Adrenal gland (tissue), 9 donors: ENCODE measurements at regions not wholly inside any gene's neighbourhood (a gene's known extent, or its start where the extent isn't known, plus 50 kb on each side); places are given as distances from the start of the nearest gene placed in this dataset.
"Not testable (repeated sequence)": the region's sequence is repeated elsewhere in the genome, so short reads cannot be mapped to it uniquely, and the experiment has no call there.

ENCODE experiments used
- DNase-seq, 7 donors: peaks; one replicate each; pipeline ENCODE4 v3.0.0-alpha.2; 2019 to 2020
- H3K27ac ChIP-seq, 5 donors: fragments of 200-600 bp; sonication (generic) in 4 of 5; 1 replicate in 3 of 5; 2 replicates in 2 of 5; pipeline versions ENCODE4 v1.5.1 to v1.8.0; 2016 to 2020; ENCODE audit warnings: mild to moderate bottlenecking in 1 of 5
- H3K27me3 ChIP-seq: fragments of 200-600 bp; 2 replicates; pipeline ENCODE4 v1.8.0; 2021
- H3K36me3 ChIP-seq, 2 donors: fragments of 200-600 bp; replicated peaks in 1 of 2; 1 replicate in 1 of 2; 2 replicates in 1 of 2; pipeline versions ENCODE4 v1.5.1 to v1.8.0; 2018 to 2022
- H3K4me1 ChIP-seq, 2 donors: fragments of 200-600 bp; replicated peaks in 1 of 2; 1 replicate in 1 of 2; 2 replicates in 1 of 2; pipeline versions ENCODE4 v1.5.1 to v1.8.0; 2018 to 2021
- H3K4me3 ChIP-seq, 4 donors: fragments of 200-600 bp; sonication (generic) in 3 of 4; one replicate each; pipeline ENCODE4 v1.5.1; 2016 to 2018
- H3K9me3 ChIP-seq, 3 donors: fragments of 200-600 bp; sonication (generic) in 1 of 3; replicated peaks in 1 of 3; 1 replicate in 2 of 3; 2 replicates in 1 of 3; pipeline versions ENCODE4 v1.5.1 to v1.8.0; 2016 to 2021
- POLR2A ChIP-seq, 2 donors: fragments of 450-650 bp; IDR thresholded peaks; one replicate each; pipeline ENCODE4 v1.6.1; 2017; ENCODE audit warnings: antibody characterized with exemption in 2 of 2, mild to moderate bottlenecking in 2 of 2, moderate library complexity in 1 of 2
- WGBS, 4 donors: extraction: QIAGEN DNeasy Blood & Tissue Kit in 2 of 4; methylation state at CpG; one replicate each; pipeline versions ENCODE4 v1.1.5 to v1.1.7; 2013 to 2017; 5-methylcytosine and 5-hydroxymethylcytosine counted together
- intact Hi-C, 2 donors: fragments of 100-400 bp; cut with DNase I; formaldehyde crosslinking; loops; one replicate each; pipeline versions ENCODE4 v1.14.1 to v1.15.0; 2022 to 2023
- TF ChIP-seq, protein P1 (sequence below), 6 experiments: fragments of 450-650 bp in 4 of 6; fragments of 200-600 bp in 2 of 6; sonication (generic) in 1 of 6; IDR thresholded peaks; 1 replicate in 5 of 6; 2 replicates in 1 of 6; pipeline versions ENCODE4 v1.5.1 to v1.8.0; 2016 to 2021; ENCODE audit warnings: antibody characterized with exemption in 6 of 6, mild to moderate bottlenecking in 2 of 6, moderate library complexity in 1 of 6
- donor health status: healthy with polysubstance abuse.
- donor health status: Bipolar disorder and iron deficiency.
- donor health status: DM: yes; HTN: yes; CAD: no.
- donor health status: DM: no; HTN: no; CAD: no.
- donor health status: DM: no; HTN: no; CAD: no.

DNA sequence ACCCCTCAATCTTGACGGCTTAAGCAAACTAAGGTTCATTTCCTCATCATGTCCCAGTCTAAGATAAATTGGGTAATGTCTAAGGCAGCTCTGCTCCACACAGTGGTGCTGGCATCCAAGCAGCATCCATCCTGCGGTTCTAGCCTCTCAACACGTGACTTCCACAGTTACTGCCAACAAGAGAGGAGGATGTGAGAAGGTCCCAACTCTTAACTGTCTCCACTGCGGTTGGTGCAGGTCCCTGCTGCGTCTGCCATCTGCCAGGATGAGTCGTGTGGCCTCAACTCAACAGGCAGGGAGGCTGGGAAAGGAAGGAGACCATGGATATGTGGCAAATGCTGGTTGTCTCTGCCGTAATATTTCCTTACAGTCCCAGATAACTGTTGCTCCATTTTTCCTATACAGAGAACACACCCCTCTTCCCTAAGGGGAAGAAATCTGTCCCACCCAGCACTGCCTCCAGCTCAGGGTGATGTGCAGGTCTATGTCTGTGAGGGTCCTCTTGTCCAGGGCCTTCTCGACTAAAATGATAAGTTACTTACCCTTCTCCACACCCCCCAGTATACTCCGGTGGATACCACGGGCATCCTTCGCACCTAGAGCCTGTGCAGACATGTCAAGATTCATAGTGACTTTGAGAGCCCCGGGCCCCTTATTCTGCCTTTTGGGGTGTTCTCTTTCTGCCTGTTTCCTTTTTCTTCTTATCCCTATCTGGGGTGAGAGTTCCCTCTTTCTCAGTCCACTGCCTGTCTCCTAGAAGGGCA, 64.7 kb downstream of the KCNJ18 start:
- H3K27me3 ChIP-seq = no peaks in the 10 kb centered on the region
- no peaks in the 10 kb centered on the region for H3K4me1 ChIP-seq
- WGBS, 4 donors = 70 to 74% (median 71%) methylated on average over 9 to 12 of the region's 12 CpGs
- no peak overlapping the region for H3K27ac ChIP-seq
- H3K4me3 ChIP-seq = no peak overlapping the region
- intact Hi-C loops = no loop called here
- H3K36me3 ChIP-seq = no peaks in the 10 kb centered on the region
- H3K9me3 ChIP-seq = no peaks in the 10 kb centered on the region
- TF ChIP-seq, protein P1, sequence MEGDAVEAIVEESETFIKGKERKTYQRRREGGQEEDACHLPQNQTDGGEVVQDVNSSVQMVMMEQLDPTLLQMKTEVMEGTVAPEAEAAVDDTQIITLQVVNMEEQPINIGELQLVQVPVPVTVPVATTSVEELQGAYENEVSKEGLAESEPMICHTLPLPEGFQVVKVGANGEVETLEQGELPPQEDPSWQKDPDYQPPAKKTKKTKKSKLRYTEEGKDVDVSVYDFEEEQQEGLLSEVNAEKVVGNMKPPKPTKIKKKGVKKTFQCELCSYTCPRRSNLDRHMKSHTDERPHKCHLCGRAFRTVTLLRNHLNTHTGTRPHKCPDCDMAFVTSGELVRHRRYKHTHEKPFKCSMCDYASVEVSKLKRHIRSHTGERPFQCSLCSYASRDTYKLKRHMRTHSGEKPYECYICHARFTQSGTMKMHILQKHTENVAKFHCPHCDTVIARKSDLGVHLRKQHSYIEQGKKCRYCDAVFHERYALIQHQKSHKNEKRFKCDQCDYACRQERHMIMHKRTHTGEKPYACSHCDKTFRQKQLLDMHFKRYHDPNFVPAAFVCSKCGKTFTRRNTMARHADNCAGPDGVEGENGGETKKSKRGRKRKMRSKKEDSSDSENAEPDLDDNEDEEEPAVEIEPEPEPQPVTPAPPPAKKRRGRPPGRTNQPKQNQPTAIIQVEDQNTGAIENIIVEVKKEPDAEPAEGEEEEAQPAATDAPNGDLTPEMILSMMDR (IDR thresholded peaks at IDR 0.05) = no peak
- no peak for TF ChIP-seq POLR2A (IDR thresholded peaks at IDR 0.05)
- DNase-seq = no peak

DNA sequence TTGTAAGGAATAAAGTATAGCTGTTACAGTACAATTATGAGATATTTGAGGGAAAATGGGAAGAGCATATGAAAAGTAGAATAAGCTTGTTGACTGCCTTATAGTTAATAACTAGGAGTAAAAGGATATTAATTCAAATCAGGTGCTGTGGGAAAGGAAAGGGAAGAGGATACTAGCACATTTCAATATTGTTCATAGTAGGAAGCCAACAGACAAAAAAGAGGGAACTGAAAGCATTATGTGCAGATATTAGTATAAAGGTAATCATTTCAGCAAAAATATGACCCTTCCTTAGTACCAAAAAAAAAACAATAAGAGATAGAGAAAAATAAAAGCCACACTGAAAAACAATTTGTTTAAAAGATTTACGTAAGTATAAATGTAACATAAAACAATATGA, 67.3 kb downstream of the KCNJ18 start:
- H3K36me3 ChIP-seq, H3K4me3 ChIP-seq, DNase-seq, H3K27me3 ChIP-seq, H3K9me3 ChIP-seq, intact Hi-C loops, H3K27ac ChIP-seq, H3K4me1 ChIP-seq: not testable (repeated sequence)
- WGBS, 4 donors = 62 to 83% methylated on average over 1 of the region's 1 CpG; no CpG with 5 or more reads in 2 of the 4 donors

DNA sequence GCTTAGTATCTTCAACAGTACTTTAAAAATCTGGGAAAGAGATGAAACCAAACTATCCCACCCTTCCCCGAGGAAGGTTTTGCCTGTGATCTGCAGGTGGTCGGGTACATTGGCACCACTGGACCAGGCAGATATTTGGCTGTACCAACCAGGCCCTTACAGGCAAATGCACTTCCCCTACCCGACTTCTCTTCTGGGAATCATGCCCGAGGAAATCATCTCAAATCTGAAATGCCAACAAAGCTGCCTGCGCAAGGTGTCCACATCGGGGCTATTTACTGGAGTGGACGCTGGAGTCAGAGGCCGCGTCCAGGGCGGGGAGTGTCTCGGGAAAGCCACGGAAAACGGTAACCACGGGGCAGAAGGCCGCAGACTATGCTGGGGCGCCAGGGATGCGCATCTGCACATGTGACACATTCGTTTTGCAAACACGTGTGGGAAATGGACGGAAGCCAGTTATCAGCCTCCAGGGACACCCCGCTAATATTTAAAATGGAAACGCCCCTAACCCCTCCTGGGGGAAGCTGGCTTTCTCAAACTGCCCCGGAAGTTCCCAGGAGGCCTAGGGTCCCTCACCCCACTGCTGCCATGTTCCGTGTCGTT, 71.5 kb downstream of the KCNJ18 start:
- H3K27me3 ChIP-seq, H3K9me3 ChIP-seq, H3K36me3 ChIP-seq, H3K27ac ChIP-seq, H3K4me1 ChIP-seq, intact Hi-C loops, H3K4me3 ChIP-seq: not testable (repeated sequence)
- peak in 1 of 7 donors; percentile 35 for DNase-seq
- WGBS, 4 donors = 76 to 85% (median 84%) methylated on average over 21 to 25 of the region's 25 CpGs

DNA sequence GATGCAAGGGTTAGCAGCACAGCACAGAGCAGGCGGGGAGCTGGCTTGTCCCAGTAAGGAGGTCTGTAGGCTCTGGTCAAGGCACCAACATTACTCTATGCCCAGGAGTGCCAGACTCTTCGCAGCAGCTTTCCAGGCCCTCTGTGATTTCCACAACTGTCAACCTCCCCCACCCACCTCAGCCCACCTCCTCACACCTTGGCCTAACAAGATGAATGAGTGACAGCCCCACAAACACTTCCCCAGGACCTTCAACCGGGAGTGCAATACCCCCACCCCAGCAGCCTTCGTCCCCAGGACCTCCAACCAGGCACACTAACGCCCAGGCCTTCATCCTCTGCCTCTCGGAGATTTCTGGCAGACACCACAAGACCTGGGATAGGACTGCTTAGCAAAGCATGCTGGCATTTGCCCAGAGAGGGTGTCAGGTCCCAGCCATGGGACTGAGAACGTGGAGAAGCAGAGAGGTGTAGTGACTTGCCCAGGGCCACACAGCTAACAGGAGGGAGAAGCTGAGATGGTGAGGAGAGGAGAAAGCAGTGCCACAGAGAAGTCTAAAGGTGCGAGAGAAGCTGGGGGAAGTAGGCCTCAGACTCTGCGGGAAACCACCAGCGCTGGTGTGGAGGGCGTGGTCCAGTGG, 73.4 kb downstream of the KCNJ18 start:
- H3K4me3 ChIP-seq, H3K27me3 ChIP-seq, H3K9me3 ChIP-seq, intact Hi-C loops, H3K27ac ChIP-seq, H3K36me3 ChIP-seq, H3K4me1 ChIP-seq: not testable (repeated sequence)
- WGBS, 4 donors = 56 to 70% (median 65%) methylated on average over 9 to 11 of the region's 11 CpGs
- peak in 1 of 7 donors; percentile 18 for DNase-seq

DNA sequence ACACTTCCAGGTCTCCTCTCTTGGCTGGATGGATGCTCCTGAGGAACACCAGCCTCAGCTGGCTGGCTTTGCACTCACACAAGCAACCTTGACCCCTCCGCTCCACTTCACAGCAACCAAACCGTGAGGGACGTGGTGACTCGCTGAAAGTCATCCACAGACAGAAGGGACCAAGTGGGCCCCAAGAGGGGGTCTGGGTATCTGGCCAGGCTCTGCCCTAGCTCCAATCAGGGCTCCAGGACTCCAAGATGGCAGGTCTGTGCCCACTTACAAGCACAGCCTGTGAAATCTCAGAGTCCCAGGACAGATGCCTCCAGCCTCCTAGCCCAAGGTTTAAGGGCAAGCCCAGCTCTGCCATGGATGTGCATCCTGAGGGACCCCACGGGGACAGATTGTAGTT, 74.2 kb downstream of the KCNJ18 start:
- H3K9me3 ChIP-seq, H3K27ac ChIP-seq, H3K4me3 ChIP-seq, intact Hi-C loops, H3K27me3 ChIP-seq, H3K4me1 ChIP-seq, H3K36me3 ChIP-seq: not testable (repeated sequence)
- DNase-seq = peak in 1 of 7 donors; percentile 35
- 17 to 68% (median 50%) methylated on average over 1 to 5 of the region's 5 CpGs for WGBS, 4 donors

DNA sequence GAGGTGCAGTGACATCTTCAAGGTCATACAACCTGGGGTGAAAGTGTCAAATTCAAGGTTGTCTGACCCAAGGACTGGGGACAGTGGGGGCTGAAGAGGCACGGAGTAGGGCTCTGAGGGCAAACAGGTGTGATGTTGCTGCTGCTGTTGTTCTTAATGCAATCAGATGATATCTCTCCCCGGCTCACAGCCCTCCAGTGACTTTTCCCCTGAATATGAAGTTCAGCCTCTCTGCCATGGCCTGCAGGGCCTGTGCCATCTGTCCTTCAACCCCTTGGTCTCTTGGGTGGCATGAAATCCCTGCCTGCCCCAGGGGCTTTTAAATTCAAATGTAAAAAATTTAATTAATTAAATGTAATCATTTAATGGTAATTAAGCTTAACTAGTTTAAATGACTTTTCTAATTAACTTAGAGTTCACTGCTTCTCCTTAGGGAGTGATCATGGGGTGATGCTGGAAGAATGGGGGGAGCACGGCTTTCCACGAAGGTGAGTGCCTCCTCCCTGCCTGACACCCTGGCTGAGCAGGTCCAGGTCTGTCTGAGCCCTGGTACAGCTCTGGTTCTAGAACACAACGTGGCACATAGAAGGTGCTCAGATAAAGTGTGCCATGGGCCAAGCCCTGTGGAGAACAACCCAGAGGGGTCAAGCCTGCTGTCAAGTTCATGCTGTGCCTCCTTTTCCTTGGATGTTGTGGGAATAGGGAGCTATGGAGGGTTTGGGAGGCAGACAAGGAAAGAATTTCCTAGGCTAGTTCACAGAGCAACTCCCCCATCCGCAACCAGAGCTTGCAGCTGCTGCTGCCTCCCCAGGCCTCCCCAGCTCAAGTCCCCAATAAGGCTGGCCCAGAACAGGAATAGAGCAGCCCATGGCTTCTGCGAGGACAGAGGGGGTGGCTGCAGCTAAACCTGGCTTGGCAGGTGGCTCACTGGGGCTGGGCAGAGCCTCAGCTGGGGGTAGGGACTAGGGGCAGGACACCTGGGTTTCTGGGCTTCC, 75.1 kb downstream of the KCNJ18 start:
- H3K36me3 ChIP-seq, H3K27ac ChIP-seq, H3K27me3 ChIP-seq, H3K4me3 ChIP-seq, H3K9me3 ChIP-seq, intact Hi-C loops, H3K4me1 ChIP-seq: not testable (repeated sequence)
- DNase-seq = peak in 1 of 7 donors; percentile 28
- 47 to 72% (median 58%) methylated on average over 5 to 7 of the region's 7 CpGs for WGBS, 4 donors

DNA sequence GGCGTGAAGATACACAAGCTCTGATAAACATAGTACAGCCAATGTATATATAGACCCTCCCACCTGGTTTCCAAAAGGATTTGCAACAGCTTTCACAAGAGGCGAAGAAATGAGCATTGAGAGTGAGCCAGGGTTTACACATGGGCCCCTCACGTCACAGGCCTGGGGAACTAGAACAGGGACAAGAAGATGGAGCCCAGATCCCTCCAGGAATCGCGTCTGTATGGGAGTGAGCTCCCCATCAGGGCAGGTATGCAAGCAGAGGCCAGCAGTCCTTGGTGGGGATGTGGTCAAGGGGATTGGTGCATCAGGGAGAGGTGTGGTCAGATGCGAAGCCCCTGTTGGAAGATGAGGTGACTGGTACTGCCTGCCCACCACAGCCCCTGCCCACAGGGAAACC, 75.9 kb downstream of the KCNJ18 start:
- H3K9me3 ChIP-seq, H3K27ac ChIP-seq, H3K4me1 ChIP-seq, H3K4me3 ChIP-seq, H3K27me3 ChIP-seq, intact Hi-C loops, H3K36me3 ChIP-seq: not testable (repeated sequence)
- WGBS, 4 donors = 54 to 61% (median 59%) methylated on average over 6 of the region's 6 CpGs
- DNase-seq = peak in 1 of 7 donors; percentile 29

DNA sequence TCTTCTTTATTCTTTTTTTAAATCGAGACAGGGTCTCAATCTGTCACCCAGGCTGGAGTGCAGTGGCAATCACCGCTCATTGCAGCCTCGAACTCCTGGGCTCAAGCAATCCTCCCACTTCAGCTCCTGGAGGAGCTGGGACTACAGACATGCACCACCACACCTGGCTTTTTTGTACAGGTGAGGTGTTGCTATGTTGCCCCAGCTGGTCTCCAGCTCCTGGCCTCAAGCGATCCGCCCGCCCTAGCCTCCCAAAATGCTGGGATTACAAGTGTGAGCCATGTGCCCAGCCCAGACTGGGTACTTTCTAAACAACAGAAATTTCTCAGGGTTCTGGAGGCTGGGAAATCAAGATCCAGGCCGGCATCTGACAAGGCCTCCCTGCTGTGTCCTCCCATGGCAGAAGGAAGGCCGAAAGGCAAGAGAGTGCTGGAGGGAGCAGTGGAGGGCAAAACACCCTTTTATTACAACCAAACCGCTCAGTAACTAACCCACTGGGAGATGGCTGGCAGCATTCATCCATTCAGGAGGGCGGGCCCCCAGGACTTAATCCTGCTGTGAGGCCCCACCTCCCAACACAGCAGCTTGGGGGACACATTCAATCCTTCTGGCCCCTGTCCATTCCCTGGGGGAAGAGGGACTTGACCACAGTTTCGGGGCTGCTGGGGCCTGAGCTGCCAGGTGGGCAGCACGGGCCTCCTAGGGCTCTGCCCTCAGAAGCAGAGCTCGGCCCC, 76.6 kb downstream of the KCNJ18 start:
- peak in 1 of 7 donors; percentile 23 for DNase-seq

DNA sequence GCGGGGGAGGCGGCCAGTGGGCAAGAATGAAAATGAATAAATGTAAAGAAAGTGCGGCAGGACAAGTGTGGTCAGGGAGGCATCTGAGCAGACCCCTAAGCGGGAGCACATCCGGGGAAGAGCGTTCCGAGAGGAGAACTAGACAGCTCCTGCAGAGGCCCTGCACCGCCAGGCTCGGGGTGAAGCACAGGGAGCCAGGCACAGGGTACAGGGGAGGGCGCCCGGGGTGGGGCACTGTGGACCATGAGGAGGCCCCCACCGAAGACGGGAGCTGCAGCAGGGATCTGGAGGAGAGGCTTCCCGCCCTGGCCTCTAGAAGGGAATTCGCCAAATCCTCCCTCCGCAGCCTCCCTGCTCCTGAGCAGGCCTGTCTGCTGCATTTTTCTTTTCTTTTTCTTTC, 77.5 kb downstream of the KCNJ18 start:
- intact Hi-C loops, H3K27me3 ChIP-seq, H3K9me3 ChIP-seq, H3K4me3 ChIP-seq, H3K36me3 ChIP-seq, H3K27ac ChIP-seq, H3K4me1 ChIP-seq: not testable (repeated sequence)
- DNase-seq = peak in 1 of 7 donors; percentile 21
- 85 to 94% (median 89%) methylated on average over 14 to 16 of the region's 16 CpGs for WGBS, 4 donors

More for the DNA sequence above, 76.6 kb downstream of the KCNJ18 start:
- H3K36me3 ChIP-seq, intact Hi-C loops, H3K27ac ChIP-seq, H3K27me3 ChIP-seq, H3K9me3 ChIP-seq, H3K4me3 ChIP-seq, H3K4me1 ChIP-seq: not testable (repeated sequence)
- 71 to 79% (median 73%) methylated on average over 10 to 13 of the region's 13 CpGs for WGBS, 4 donors
